Fibroblast of the aortic adventitia (primary cell): ENCODE measurements at regions not wholly inside any gene's neighbourhood (a gene's known extent, or its start where the extent isn't known, plus 50 kb on each side); places are given as distances from the start of the nearest gene placed in this dataset.

ENCODE experiments used
- DNase-seq: peaks from one replicate; pipeline ENCODE4 v3.0.0-alpha.2; 2010; ENCODE audit warnings: low read depth
- H3K4me3 ChIP-seq: 2 replicates; pipeline ENCODE4 v1.5.1; 2011; ENCODE audit warnings: low read depth, mild to moderate bottlenecking, control low read depth, low read length, moderate library complexity
- TF ChIP-seq, protein P1 (sequence below): IDR thresholded peaks from 2 replicates; pipeline ENCODE4 v1.5.1; 2011; ENCODE audit warnings: mild to moderate bottlenecking, low read length, control low read depth, inconsistent platforms; ENCODE audit not compliant: insufficient read depth

GRCh38 chr1:84754386-84754703 lies 64.1 kb upstream of the SSX2IP start:
- TF ChIP-seq, protein P1, sequence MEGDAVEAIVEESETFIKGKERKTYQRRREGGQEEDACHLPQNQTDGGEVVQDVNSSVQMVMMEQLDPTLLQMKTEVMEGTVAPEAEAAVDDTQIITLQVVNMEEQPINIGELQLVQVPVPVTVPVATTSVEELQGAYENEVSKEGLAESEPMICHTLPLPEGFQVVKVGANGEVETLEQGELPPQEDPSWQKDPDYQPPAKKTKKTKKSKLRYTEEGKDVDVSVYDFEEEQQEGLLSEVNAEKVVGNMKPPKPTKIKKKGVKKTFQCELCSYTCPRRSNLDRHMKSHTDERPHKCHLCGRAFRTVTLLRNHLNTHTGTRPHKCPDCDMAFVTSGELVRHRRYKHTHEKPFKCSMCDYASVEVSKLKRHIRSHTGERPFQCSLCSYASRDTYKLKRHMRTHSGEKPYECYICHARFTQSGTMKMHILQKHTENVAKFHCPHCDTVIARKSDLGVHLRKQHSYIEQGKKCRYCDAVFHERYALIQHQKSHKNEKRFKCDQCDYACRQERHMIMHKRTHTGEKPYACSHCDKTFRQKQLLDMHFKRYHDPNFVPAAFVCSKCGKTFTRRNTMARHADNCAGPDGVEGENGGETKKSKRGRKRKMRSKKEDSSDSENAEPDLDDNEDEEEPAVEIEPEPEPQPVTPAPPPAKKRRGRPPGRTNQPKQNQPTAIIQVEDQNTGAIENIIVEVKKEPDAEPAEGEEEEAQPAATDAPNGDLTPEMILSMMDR = no peak
- no peak overlapping the region for H3K4me3 ChIP-seq
- no peak for DNase-seq

DNA sequence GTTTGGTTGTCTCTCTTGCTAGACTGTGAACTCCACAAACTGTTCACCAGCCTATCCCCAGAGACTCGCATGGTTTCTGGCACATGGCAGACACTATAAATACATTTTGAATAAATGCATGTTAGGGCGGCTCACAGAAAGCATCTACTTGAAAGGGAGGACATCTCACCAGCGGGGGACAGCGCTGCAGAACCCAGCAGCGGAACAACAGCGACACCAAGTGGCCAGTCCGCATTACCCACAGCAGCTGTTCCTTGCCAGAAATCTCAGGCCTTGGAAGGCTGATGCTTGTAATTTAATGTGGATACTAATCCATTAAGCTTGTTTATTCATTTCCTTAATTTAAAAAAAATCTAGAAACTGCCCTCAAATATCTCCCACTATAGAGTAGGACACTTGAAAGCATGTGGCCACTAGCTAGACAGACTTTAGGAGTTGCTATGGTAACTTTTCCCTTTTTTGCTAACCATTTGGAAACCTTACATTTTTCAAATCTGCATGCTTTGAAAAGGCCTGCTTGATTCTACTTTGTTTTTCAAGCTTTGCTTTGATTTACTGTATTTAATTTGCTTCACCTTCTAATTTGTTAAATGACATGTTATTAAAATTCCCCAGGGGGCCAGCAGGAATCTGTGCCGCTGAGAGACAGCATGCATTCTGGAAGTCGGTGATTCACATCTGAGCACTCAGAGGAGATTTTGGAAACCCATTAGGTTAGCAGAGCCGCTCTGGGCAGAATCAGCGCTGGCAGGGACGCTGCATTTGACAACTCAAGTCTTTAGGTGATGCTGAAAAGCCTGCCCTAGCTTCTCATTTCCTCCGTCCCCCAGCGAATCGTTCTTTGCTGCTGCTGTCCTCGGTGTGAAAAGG lies 63.5 kb upstream of the SSX2IP start:
- TF ChIP-seq, protein P1 = peak; percentile 99
- H3K4me3 ChIP-seq = no peak overlapping the region
- DNase-seq = peak; percentile 90

GRCh38 chr1:84750110-84750730 lies 60.0 kb upstream of the SSX2IP start:
- TF ChIP-seq, protein P1 = no peak
- DNase-seq = no peak
- H3K4me3 ChIP-seq = no peak overlapping the region

GRCh38 chr1:84749427-84749826 lies 59.2 kb upstream of the SSX2IP start:
- no peak overlapping the region for H3K4me3 ChIP-seq
- DNase-seq = no peak
- TF ChIP-seq, protein P1 = no peak

- TF ChIP-seq, protein P1 = no peak
- no peak overlapping the region for H3K4me3 ChIP-seq
- DNase-seq = no peak
Measured at GRCh38 chr1:84748364-84748763, 58.1 kb upstream of the SSX2IP start.

GRCh38 chr1:84745857-84746256 lies 55.6 kb upstream of the SSX2IP start:
- H3K4me3 ChIP-seq = no peak overlapping the region
- DNase-seq = no peak
- TF ChIP-seq, protein P1 = no peak
